H1 (cell line): ENCODE measurements at regions not wholly inside any gene's neighbourhood (a gene's known extent, or its start where the extent isn't known, plus 50 kb on each side); places are given as distances from the start of the nearest gene placed in this dataset.

Experiments
- CTCF ChIA-PET: fragments of 300-600 bp; sonication (Branson Sonifier 250); formaldehyde crosslinking; loops from one replicate; lab custom pipeline; 2021; ENCODE audit not compliant: partially characterized antibody; lab: Charles Lee
- POLR2A ChIA-PET: fragments of 300-600 bp; sonication (Branson Sonifier 250); formaldehyde crosslinking; loops from one replicate; lab custom pipeline; 2021; ENCODE audit warnings: inconsistent platforms; ENCODE audit not compliant: partially characterized antibody; lab: Charles Lee
- DNase-seq, 2 experiments: peaks; one replicate each; pipeline versions ENCODE4 v3.0.0 to v3.0.0-alpha.2; 2010 to 2022; ENCODE audit warnings: low spot score in 2 of 2, low read depth in 1 of 2, mixed read lengths in 1 of 2
- FAIRE-seq: peaks from 2 replicates; lab custom pipeline; 2011; peaks lifted over from hg19 to GRCh38; lab: Jason Lieb, UNC
- H2AFZ ChIP-seq: 2 replicates; pipeline ENCODE4 v1.8.1; 2012; ENCODE audit warnings: low read length, inconsistent platforms
- H2AK5ac ChIP-seq: 2 replicates; pipeline ENCODE4 v1.6.1; 2013; ENCODE audit warnings: low read depth, low read length
- H2BK120ac ChIP-seq: replicated peaks from 2 replicates; pipeline ENCODE3; 2013; ENCODE audit warnings: low read depth, low read length, inconsistent platforms
- H2BK12ac ChIP-seq: 2 replicates; pipeline ENCODE4 v1.6.1; 2013; ENCODE audit warnings: low read depth, low read length
- H2BK15ac ChIP-seq: 2 replicates; pipeline ENCODE4 v1.6.1; 2013; ENCODE audit warnings: low read length
- H2BK20ac ChIP-seq: 2 replicates; pipeline ENCODE4 v1.6.1; 2013; ENCODE audit warnings: low read length
- H2BK5ac ChIP-seq: 2 replicates; pipeline ENCODE4 v1.6.1; 2013; ENCODE audit warnings: low read depth, low read length
- H3K14ac ChIP-seq: 2 replicates; pipeline ENCODE4 v1.6.1; 2013; ENCODE audit warnings: inconsistent platforms; ENCODE audit not compliant: insufficient read length
- H3K18ac ChIP-seq: 2 replicates; pipeline ENCODE4 v1.6.1; 2013; ENCODE audit warnings: low read length; ENCODE audit errors: extremely low read depth
- H3K23ac ChIP-seq: 2 replicates; pipeline ENCODE4 v1.6.1; 2013; ENCODE audit warnings: inconsistent platforms; ENCODE audit not compliant: insufficient read length
- H3K23me2 ChIP-seq: 2 replicates; pipeline ENCODE4 v1.6.1; 2013; ENCODE audit warnings: low read depth, low read length
- H3K27ac ChIP-seq: 2 replicates; pipeline ENCODE4 v1.6.1; 2011; ENCODE audit warnings: low read depth, low read length, inconsistent platforms
- H3K27me3 ChIP-seq, 4 experiments: replicated peaks in 1 of 4; 1 replicate in 1 of 4; 2 replicates in 3 of 4; pipeline versions ENCODE4 v1.6.1 to v1.8.1; 2011 to 2013; ENCODE audit warnings: low read length in 3 of 4, mild to moderate bottlenecking in 3 of 4, inconsistent platforms in 2 of 4, mixed read lengths in 2 of 4, moderate library complexity in 1 of 4; ENCODE audit not compliant: control insufficient read depth in 3 of 4, insufficient read depth in 3 of 4; ENCODE audit errors: extremely low read depth in 1 of 4
- H3K36me3 ChIP-seq, 4 experiments: 2 replicates each; pipeline versions ENCODE4 v1.6.1 to v1.8.1; 2011 to 2013; ENCODE audit warnings: mild to moderate bottlenecking in 4 of 4, low read length in 3 of 4, moderate library complexity in 2 of 4, control low read depth in 1 of 4, inconsistent platforms in 1 of 4; ENCODE audit not compliant: insufficient read depth in 4 of 4, control insufficient read depth in 2 of 4
- H3K4ac ChIP-seq: replicated peaks from 2 replicates; pipeline ENCODE3; 2013; ENCODE audit warnings: low read length, low read depth, mixed read lengths, inconsistent platforms; ENCODE audit not compliant: insufficient read length
- H3K4me1 ChIP-seq, 4 experiments: replicated peaks in 1 of 4; 1 replicate in 1 of 4; 2 replicates in 3 of 4; pipeline versions ENCODE4 v1.6.1 to v1.8.1; 2011 to 2013; ENCODE audit warnings: low read length in 3 of 4, inconsistent platforms in 2 of 4, mixed read lengths in 1 of 4; ENCODE audit not compliant: insufficient read depth in 4 of 4, control insufficient read depth in 3 of 4
- H3K4me2 ChIP-seq, 2 experiments: 2 replicates each; pipeline versions ENCODE4 v1.6.1 to v1.8.1; 2011 to 2013; ENCODE audit warnings: low read depth in 2 of 2, low read length in 2 of 2, control low read depth in 1 of 2, inconsistent platforms in 1 of 2, mild to moderate bottlenecking in 1 of 2; ENCODE audit not compliant: insufficient read depth in 1 of 2
- H3K4me3 ChIP-seq, 4 experiments: fragments of 200-600, 300-600 bp in 1 of 4; sonication (generic), shearing (Covaris generic), sonication (Bioruptor Twin) in 1 of 4; 2 replicates each; pipeline versions ENCODE4 v1.5.1 to v1.8.1; 2011 to 2016; ENCODE audit warnings: low read length in 4 of 4, low read depth in 3 of 4, control low read depth in 2 of 4, inconsistent platforms in 2 of 4, mild to moderate bottlenecking in 2 of 4, mixed read lengths in 1 of 4, moderate library complexity in 1 of 4; ENCODE audit not compliant: insufficient read depth in 2 of 4; ENCODE audit errors: extremely low read depth in 1 of 4
- H3K56ac ChIP-seq: replicated peaks from 2 replicates; pipeline ENCODE3; 2013; ENCODE audit warnings: low read depth, mild to moderate bottlenecking, mixed read lengths, low read length, inconsistent platforms; ENCODE audit not compliant: insufficient read length
- H3K79me1 ChIP-seq: 2 replicates; pipeline ENCODE4 v1.6.1; 2013; ENCODE audit warnings: low read depth, low read length, control low read depth
- H3K79me2 ChIP-seq, 2 experiments: 2 replicates each; pipeline versions ENCODE4 v1.6.1 to v1.8.1; 2012 to 2013; ENCODE audit warnings: low read length in 2 of 2, mild to moderate bottlenecking in 2 of 2, inconsistent platforms in 1 of 2; ENCODE audit not compliant: insufficient read depth in 2 of 2, control insufficient read depth in 1 of 2
- H3K9ac ChIP-seq, 4 experiments: replicated peaks in 1 of 4; 1 replicate in 1 of 4; 2 replicates in 3 of 4; pipeline versions ENCODE4 v1.6.1 to v1.8.1; 2011 to 2013; ENCODE audit warnings: low read depth in 3 of 4, low read length in 3 of 4, control low read depth in 2 of 4, mild to moderate bottlenecking in 2 of 4, moderate library complexity in 2 of 4, inconsistent platforms in 1 of 4; ENCODE audit errors: extremely low read depth in 1 of 4
- H3K9me3 ChIP-seq, 2 experiments: 2 replicates each; pipeline versions ENCODE4 v1.6.1 to v1.8.1; 2012 to 2013; ENCODE audit warnings: mild to moderate bottlenecking in 2 of 2, moderate library complexity in 2 of 2, control low read depth in 1 of 2, inconsistent platforms in 1 of 2, low read depth in 1 of 2, low read length in 1 of 2, mixed read lengths in 1 of 2; ENCODE audit not compliant: insufficient read depth in 2 of 2
- H4K20me1 ChIP-seq, 2 experiments: replicated peaks in 1 of 2; 2 replicates each; pipeline versions ENCODE3 to v1.8.1; 2011 to 2013; ENCODE audit warnings: inconsistent platforms in 2 of 2, low read length in 2 of 2, mild to moderate bottlenecking in 1 of 2; ENCODE audit not compliant: insufficient read depth in 2 of 2, control insufficient read depth in 1 of 2
- H4K5ac ChIP-seq: 2 replicates; pipeline ENCODE4 v1.6.1; 2013; ENCODE audit warnings: low read length, low read depth, mixed read lengths, inconsistent platforms; ENCODE audit not compliant: insufficient read length
- H4K8ac ChIP-seq: 2 replicates; pipeline ENCODE4 v1.8.0; 2013; ENCODE audit warnings: mild to moderate bottlenecking, moderate library complexity, low read length, inconsistent platforms; ENCODE audit not compliant: insufficient read depth; ENCODE audit errors: extremely low read depth
- H4K91ac ChIP-seq: replicated peaks from 2 replicates; pipeline ENCODE3; 2013; ENCODE audit warnings: low read length, mixed read lengths, inconsistent platforms; ENCODE audit not compliant: insufficient read length
- CHD2 ChIP-seq: IDR thresholded peaks from 2 replicates; pipeline ENCODE4 v1.6.1; 2012; ENCODE audit warnings: low read length, improper control_type of control experiment
- CREB1 ChIP-seq: IDR thresholded peaks from 2 replicates; pipeline ENCODE4 v1.6.1; 2012; ENCODE audit warnings: inconsistent platforms
- E2F6 ChIP-seq: IDR thresholded peaks from 2 replicates; pipeline ENCODE4 v1.6.1; 2012; ENCODE audit warnings: inconsistent platforms
- EP300 ChIP-seq, 2 experiments: IDR thresholded peaks; 1 replicate in 1 of 2; 2 replicates in 1 of 2; pipeline ENCODE4 v1.6.1; 2011 to 2012; ENCODE audit warnings: low read depth in 2 of 2, low read length in 2 of 2, mild to moderate bottlenecking in 2 of 2, borderline replicate concordance in 1 of 2, inconsistent platforms in 1 of 2, moderate library complexity in 1 of 2
- GABPA ChIP-seq: IDR thresholded peaks from 2 replicates; pipeline ENCODE4 v1.6.1; 2011; ENCODE audit warnings: mild to moderate bottlenecking, low read length, moderate library complexity, borderline replicate concordance; ENCODE audit not compliant: insufficient read depth
- JUND ChIP-seq: IDR thresholded peaks from 2 replicates; pipeline ENCODE4 v1.6.1; 2011; ENCODE audit warnings: mild to moderate bottlenecking, improper control_type of control experiment, low read length
- NRF1 ChIP-seq: IDR thresholded peaks from 2 replicates; pipeline ENCODE4 v1.6.1; 2011; ENCODE audit warnings: mild to moderate bottlenecking, low read depth, low read length, improper control_type of control experiment
- RAD21 ChIP-seq, 2 experiments: IDR thresholded peaks in 1 of 2; conservative IDR thresholded peaks in 1 of 2; 2 replicates each; pipeline ENCODE4 v1.6.1; 2011; ENCODE audit warnings: low read depth in 2 of 2, low read length in 2 of 2, improper control_type of control experiment in 1 of 2, inconsistent platforms in 1 of 2, mild to moderate bottlenecking in 1 of 2, moderate library complexity in 1 of 2
- RNF2 ChIP-seq: fragments of 200-900, 300-1000 bp; sonication (generic); IDR thresholded peaks from 2 replicates; pipeline ENCODE4 v1.7.1; 2016; ENCODE audit warnings: borderline replicate concordance, low read depth, mild to moderate bottlenecking, antibody characterized with exemption, low read length; ENCODE audit not compliant: poor library complexity, severe bottlenecking; ENCODE audit errors: missing control alignments
- SIN3A ChIP-seq, 2 experiments: IDR thresholded peaks in 1 of 2; conservative IDR thresholded peaks in 1 of 2; 2 replicates each; pipeline ENCODE4 v1.6.1; 2011 to 2012; ENCODE audit warnings: low read length in 2 of 2, improper control_type of control experiment in 1 of 2, low read depth in 1 of 2, mild to moderate bottlenecking in 1 of 2
- SIX5 ChIP-seq: IDR thresholded peaks from 2 replicates; pipeline ENCODE4 v1.6.1; 2011; ENCODE audit warnings: mild to moderate bottlenecking, low read depth, low read length
- SUZ12 ChIP-seq: fragments of 200-600 bp; sonication (generic); IDR thresholded peaks from 2 replicates; pipeline ENCODE4 v1.6.1; 2012; ENCODE audit warnings: mild to moderate bottlenecking, inconsistent platforms, low read length, moderate library complexity, mixed read lengths
- TCF12 ChIP-seq: IDR thresholded peaks from 2 replicates; pipeline ENCODE4 v1.6.1; 2011; ENCODE audit warnings: low read depth, mild to moderate bottlenecking, low read length
- TEAD4 ChIP-seq: IDR thresholded peaks from 2 replicates; pipeline ENCODE4 v1.6.1; 2012; ENCODE audit warnings: low read depth, low read length, inconsistent platforms, mixed read lengths
- whole genome bisulfite sequencing, 2 experiments: shearing (Covaris generic) in 1 of 2; methylation state at CpG; one replicate each; pipeline versions ENCODE4 v1.1.6 to v1.1.7; 2013 to 2015; ENCODE audit warnings: low lambda C conversion rate in 2 of 2, mixed read lengths in 2 of 2, inconsistent platforms in 1 of 2, low coverage in 1 of 2, missing lambda C conversion rate in 1 of 2; ENCODE audit not compliant: insufficient replicate concordance in 2 of 2, insufficient coverage in 1 of 2, insufficient read length in 1 of 2; ENCODE audit errors: extremely low coverage in 1 of 2, missing lambda C conversion rate in 1 of 2; 5-methylcytosine and 5-hydroxymethylcytosine counted together

- Histone ChIP-seq H2BK5ac (no peak overlapping the region), H2AFZ (no peak overlapping the region), H3K27ac (no peak overlapping the region), H4K91ac (no peak overlapping the region), H2BK120ac (no peak overlapping the region), H3K14ac (no peak overlapping the region), H3K4me2 (no peak overlapping the region), H4K20me1 (no peaks in the 10 kb centered on the region), H2BK12ac (no peak overlapping the region), H2BK15ac (no peak overlapping the region), H2BK20ac (no peak overlapping the region), H3K36me3 (peaks cover 0 to 7% (median under 1%) of the 10 kb centered on the region in 4 experiments; a peak in 2 of 8 replicates), H3K56ac (no peak overlapping the region), H3K23ac (no peak overlapping the region), H3K79me2 (no peaks in the 10 kb centered on the region), H3K79me1 (no peaks in the 10 kb centered on the region), H3K23me2 (no peaks in the 10 kb centered on the region), H3K27me3 (no peaks in the 10 kb centered on the region), H4K5ac (no peak overlapping the region), H3K18ac (no peak overlapping the region), H3K4me1 (no peaks in the 10 kb centered on the region), H3K4ac (no peak overlapping the region), H3K9ac (no peak overlapping the region), H4K8ac (no peak overlapping the region), H2AK5ac (no peak overlapping the region), H3K9me3 (peaks cover 11 to 12% of the 10 kb centered on the region in 2 experiments; a peak in 3 of 4 replicates), H3K4me3 (no peak overlapping the region)
- DNase-seq = no peak
- no peak for FAIRE-seq
- POLR2A ChIA-PET = no interaction called here
- no peak for TF ChIP-seq NRF1
- TF ChIP-seq CHD2 = no peak
- TF ChIP-seq GABPA = no peak
- no peak for TF ChIP-seq SUZ12
- TF ChIP-seq E2F6 = no peak
- TF ChIP-seq CREB1 = no peak
- TF ChIP-seq TEAD4 = no peak
- no peak for TF ChIP-seq RAD21 (IDR thresholded peaks at IDR 0.05 in 1 of 2, conservative IDR thresholded peaks at IDR 0.05 in 1 of 2; ENCODE audit: low read depth in 2 of 2, low read length in 2 of 2)
- TF ChIP-seq RNF2 = no peak
- no peak for TF ChIP-seq TCF12
- TF ChIP-seq SIX5 = no peak
- no peak for TF ChIP-seq EP300 (IDR thresholded peaks at IDR 0.05; ENCODE audit: borderline replicate concordance in 1 of 2, low read depth in 2 of 2, low read length in 2 of 2)
- TF ChIP-seq JUND = no peak
- no peak for TF ChIP-seq SIN3A (conservative IDR thresholded peaks at IDR 0.05 in 1 of 2, IDR thresholded peaks at IDR 0.05 in 1 of 2; ENCODE audit: low read depth in 1 of 2, low read length in 2 of 2)
- 88% methylated on average over 4 of the region's 4 CpGs; no CpG with 5 or more reads in 1 of the 2 experiments for WGBS, 2 experiments
- CTCF ChIA-PET = interaction anchor here (0.7 kb wide), 1 partner anchor 12 kb away, joined by 3 read pairs; no protein-coding TSS in a partner anchor
Observed at GRCh38 chr2:144099340-144099739, 420.6 kb downstream of the ZEB2 start.
